Heart left ventricle (tissue), 16 donors: ENCODE measurements at regions not wholly inside any gene's neighbourhood (a gene's known extent, or its start where the extent isn't known, plus 50 kb on each side); places are given as distances from the start of the nearest gene placed in this dataset.

ENCODE experiments used
- ATAC-seq, 4 donors: fragments of 200-7000 bp; cut with Tn5 transposase; one replicate each; pipeline ENCODE4 v1.9.1; 2020 to 2022; ENCODE audit warnings: moderate library complexity in 4 of 4, mild to moderate bottlenecking in 3 of 4, moderate number of reproducible peaks in 1 of 4
- DNase-seq, 5 donors: peaks; one replicate each; pipeline ENCODE4 v3.0.0-alpha.2; 2020
- H3K27ac ChIP-seq, 12 donors: fragments of 200-600 bp; sonication (generic) in 4 of 12; one replicate each; pipeline versions ENCODE4 v1.5.0 to v1.8.0; 2016 to 2022; ENCODE audit warnings: mild to moderate bottlenecking in 2 of 12
- H3K27me3 ChIP-seq, 9 donors: fragments of 200-600 bp; sonication (generic) in 2 of 9; one replicate each; pipeline versions ENCODE4 v1.5.1 to v1.8.0; 2016 to 2022; ENCODE audit warnings: mild to moderate bottlenecking in 3 of 9
- H3K36me3 ChIP-seq, 9 donors: fragments of 200-600 bp; sonication (generic) in 2 of 9; one replicate each; pipeline versions ENCODE4 v1.5.0 to v1.8.0; 2018 to 2022; ENCODE audit warnings: mild to moderate bottlenecking in 2 of 9
- H3K4me1 ChIP-seq, 12 donors: fragments of 200-600 bp; sonication (generic) in 4 of 12; one replicate each; pipeline versions ENCODE4 v1.5.0 to v1.8.0; 2016 to 2022; ENCODE audit warnings: mild to moderate bottlenecking in 3 of 12
- H3K4me3 ChIP-seq, 12 donors: fragments of 200-600 bp; sonication (generic) in 4 of 12; one replicate each; pipeline versions ENCODE4 v1.5.0 to v1.8.0; 2017 to 2022; ENCODE audit warnings: mild to moderate bottlenecking in 9 of 12, moderate library complexity in 4 of 12
- H3K9me3 ChIP-seq, 12 donors: fragments of 200-600 bp; sonication (generic) in 4 of 12; one replicate each; pipeline versions ENCODE4 v1.5.0 to v1.8.0; 2016 to 2022; ENCODE audit warnings: mild to moderate bottlenecking in 1 of 12
- CTCF ChIP-seq, 12 donors: fragments of 200-600 bp; sonication (generic) in 4 of 12; IDR thresholded peaks; one replicate each; pipeline versions ENCODE4 v1.5.0 to v1.8.0; 2018 to 2022; ENCODE audit warnings: antibody characterized with exemption in 12 of 12, mild to moderate bottlenecking in 5 of 12
- POLR2A ChIP-seq, 2 donors: fragments of 450-650 bp; IDR thresholded peaks; one replicate each; pipeline ENCODE4 v1.6.1; 2017; ENCODE audit warnings: antibody characterized with exemption in 2 of 2, mild to moderate bottlenecking in 2 of 2, moderate library complexity in 2 of 2
- WGBS, 4 donors: extraction: QIAGEN DNeasy Blood & Tissue Kit in 2 of 4; methylation state at CpG; one replicate each; pipeline versions ENCODE4 v1.1.5 to v1.1.7; 2013 to 2018; 5-methylcytosine and 5-hydroxymethylcytosine counted together
- intact Hi-C, 10 donors: fragments of 100-400 bp; cut with DNase I; formaldehyde crosslinking; loops; one replicate each; pipeline versions ENCODE4 v1.11.1 to v1.14.2; 2022
- donor health status: ischemic (EF 13 %, LVEDD 7.1; RV severe dilation, severe dysfunction).
- donor health status: healthy with polysubstance abuse.
- donor health status: DM: no; HTN: yes; CAD: no.
- donor health status: DM: no; HTN: no; CAD: no.
- donor health status: ischemic (EF 25% LVEDD 6.9; RV normal size, moderate dysfunction).
- donor health status: ischemic (EF 25% LVEDD 5.7; RV mildly dilated, moderate dysfunction).
- donor health status: healthy.
- donor health status: DM: yes; HTN: yes; CAD: no.
- donor health status: ischemic (EF 35%, LVEDD 5.7; RV mildly dilated, moderate dysfunction).
- donor health status: nonischemic (EF 11% LVEDD 7.7; RV severe dilation, severe dysfunction).
- donor health status: DM: yes; HTN: yes; CAD: no.
- donor health status: PGD.
- donor health status: ischemic (EF 29% LVEDD 5.4; RV normal size, mild dysfunction).
- donor health status: nonischemic (EF 23%, LVEDD 6.1; RV moderate dilation, normal function).

GRCh38 chr9:3692606-3693005 lies 166.8 kb upstream of the RFX3 start:
- intact Hi-C loops: no loop called here
- 93 to 98% (median 94%) methylated on average over 1 of the region's 1 CpG for WGBS, 4 donors
- ATAC-seq (no peak), DNase-seq (no peak)
- TF ChIP-seq CTCF (IDR thresholded peaks at IDR 0.05) (no peak), POLR2A (IDR thresholded peaks at IDR 0.05) (no peak)
- Histone ChIP-seq H3K27me3 (no peaks in the 10 kb centered on the region), H3K4me3 (no peak overlapping the region), H3K27ac (no peak overlapping the region), H3K4me1 (no peaks in the 10 kb centered on the region), H3K9me3 (no peaks in the 10 kb centered on the region), H3K36me3 (no peaks in the 10 kb centered on the region)

- TF ChIP-seq POLR2A (IDR thresholded peaks at IDR 0.05) (no peak), CTCF (IDR thresholded peaks at IDR 0.05) (no peak)
Measured at GRCh38 chr9:3689555-3689954, 163.8 kb upstream of the RFX3 start.

GRCh38 chr9:3687145-3687544 lies 161.3 kb upstream of the RFX3 start:
- Histone ChIP-seq H3K27ac (no peak overlapping the region), H3K4me3 (no peak overlapping the region), H3K4me1 (no peaks in the 10 kb centered on the region), H3K27me3 (no peaks in the 10 kb centered on the region), H3K9me3 (no peaks in the 10 kb centered on the region), H3K36me3 (no peaks in the 10 kb centered on the region)
- ATAC-seq (no peak), DNase-seq (no peak)
- TF ChIP-seq CTCF (IDR thresholded peaks at IDR 0.05): no peak
- intact Hi-C loops: no loop called here

More at GRCh38 chr9:3689555-3689954, 163.8 kb upstream of the RFX3 start:
- Histone ChIP-seq H3K4me1 (no peaks in the 10 kb centered on the region), H3K27me3 (no peaks in the 10 kb centered on the region), H3K27ac (no peak overlapping the region), H3K9me3 (no peaks in the 10 kb centered on the region), H3K4me3 (no peak overlapping the region), H3K36me3 (no peaks in the 10 kb centered on the region)
- DNase-seq: no peak
- WGBS, 4 donors: 82 to 96% (median 90%) methylated on average over 4 of the region's 4 CpGs
- intact Hi-C loops: no loop called here
- no peak for ATAC-seq

GRCh38 chr9:3682186-3682585 lies 156.4 kb upstream of the RFX3 start:
- H3K27ac ChIP-seq: no peak overlapping the region
- H3K4me3 ChIP-seq: no peak overlapping the region
- no peak for ATAC-seq
- TF ChIP-seq CTCF (IDR thresholded peaks at IDR 0.05): no peak
- no peak for TF ChIP-seq POLR2A (IDR thresholded peaks at IDR 0.05)
- no peak for DNase-seq
- intact Hi-C loops: no loop called here
- no peaks in the 10 kb centered on the region for H3K9me3 ChIP-seq
- no peaks in the 10 kb centered on the region for H3K36me3 ChIP-seq
- no peaks in the 10 kb centered on the region for H3K27me3 ChIP-seq
- 82 to 87% (median 84%) methylated on average over 3 of the region's 3 CpGs for WGBS, 4 donors
- H3K4me1 ChIP-seq: no peaks in the 10 kb centered on the region
